ENCODE measurements at regions not wholly inside any gene's neighbourhood (a gene's known extent, or its start where the extent isn't known, plus 50 kb on each side); places are given as distances from the start of the nearest gene placed in this dataset.

DNA sequence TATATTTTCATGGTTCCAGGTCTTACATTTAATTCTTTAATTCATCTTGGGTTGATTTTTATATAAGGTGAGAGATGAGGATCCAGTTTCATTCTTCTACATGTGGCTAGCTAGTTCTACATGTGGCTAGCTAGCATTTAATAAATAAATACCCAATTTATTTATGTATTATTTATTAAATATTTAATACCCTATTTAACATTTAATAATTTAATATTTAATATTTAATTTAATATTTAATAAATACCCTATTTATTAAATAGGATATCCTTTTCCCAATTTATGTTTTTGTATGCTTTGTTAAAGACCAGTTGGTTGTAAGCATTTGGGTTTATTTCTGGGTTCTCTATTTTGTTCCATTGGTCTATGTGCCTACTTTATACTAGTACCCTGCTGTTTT lies 111.0 kb upstream of the PCLO start:
- TF ChIP-seq EZH2 (IDR thresholded peaks at IDR 0.05; ENCODE audit: borderline replicate concordance, low read length) (no peak), CTCF (IDR thresholded peaks at IDR 0.05; ENCODE audit: low read length) (no peak)

All from OCI-LY1 (cell line).